ENCODE measurements at regions not wholly inside any gene's neighbourhood (a gene's known extent, or its start where the extent isn't known, plus 50 kb on each side); places are given as distances from the start of the nearest gene placed in this dataset.
"Not testable (repeated sequence)": the region's sequence is repeated elsewhere in the genome, so short reads cannot be mapped to it uniquely, and the experiment has no call there.

- Mint-ChIP-seq H3K36me3 (ENCODE audit: low read depth, unreplicated experiment) (no peaks in the 10 kb centered on the region), H3K4me1 (ENCODE audit: unreplicated experiment) (no peaks in the 10 kb centered on the region), H3K4me3 (ENCODE audit: unreplicated experiment) (no peak overlapping the region), H3K9me3 (ENCODE audit: unreplicated experiment) (no peaks in the 10 kb centered on the region), H3K27ac (ENCODE audit: unreplicated experiment) (no peak overlapping the region), H3K27me3 (ENCODE audit: unreplicated experiment) (no peaks in the 10 kb centered on the region)
- peak; percentile 48 for DNase-seq (ENCODE audit: low spot score)
- peak; percentile 100 for TF ChIP-seq CTCF (IDR thresholded peaks at IDR 0.05; ENCODE audit: unreplicated experiment)
Measured at GRCh38 chr18:961644-962355, 57.1 kb downstream of the ADCYAP1 start.

GRCh38 chr18:963276-963675 is 58.6 kb downstream of the ADCYAP1 start:
- Mint-ChIP-seq H3K9me3 (ENCODE audit: unreplicated experiment) (no peaks in the 10 kb centered on the region), H3K4me1 (ENCODE audit: unreplicated experiment) (no peaks in the 10 kb centered on the region), H3K27ac (ENCODE audit: unreplicated experiment) (no peak overlapping the region), H3K36me3 (ENCODE audit: low read depth, unreplicated experiment) (no peaks in the 10 kb centered on the region), H3K27me3 (ENCODE audit: unreplicated experiment) (no peaks in the 10 kb centered on the region), H3K4me3 (ENCODE audit: unreplicated experiment) (no peak overlapping the region)
- no peak for TF ChIP-seq CTCF (IDR thresholded peaks at IDR 0.05; ENCODE audit: unreplicated experiment)
- no peak for DNase-seq (ENCODE audit: low spot score)

GRCh38 chr18:965921-966758 is 61.5 kb downstream of the ADCYAP1 start:
- Mint-ChIP-seq H3K4me1 (ENCODE audit: unreplicated experiment) (no peaks in the 10 kb centered on the region), H3K4me3 (ENCODE audit: unreplicated experiment) (no peak overlapping the region), H3K27ac (ENCODE audit: unreplicated experiment) (no peak overlapping the region), H3K27me3 (ENCODE audit: unreplicated experiment) (no peaks in the 10 kb centered on the region), H3K36me3 (ENCODE audit: low read depth, unreplicated experiment) (no peaks in the 10 kb centered on the region), H3K9me3 (ENCODE audit: unreplicated experiment) (no peaks in the 10 kb centered on the region)
- TF ChIP-seq CTCF (IDR thresholded peaks at IDR 0.05; ENCODE audit: unreplicated experiment), result no peak
- DNase-seq (ENCODE audit: low spot score), result no peak

- Mint-ChIP-seq H3K9me3 (ENCODE audit: unreplicated experiment) (no peaks in the 10 kb centered on the region), H3K4me3 (ENCODE audit: unreplicated experiment) (no peak overlapping the region), H3K4me1 (ENCODE audit: unreplicated experiment) (no peaks in the 10 kb centered on the region), H3K36me3 (ENCODE audit: low read depth, unreplicated experiment) (no peaks in the 10 kb centered on the region), H3K27me3 (ENCODE audit: unreplicated experiment) (no peaks in the 10 kb centered on the region), H3K27ac (ENCODE audit: unreplicated experiment) (no peak overlapping the region)
- TF ChIP-seq CTCF (IDR thresholded peaks at IDR 0.05; ENCODE audit: unreplicated experiment), result no peak
- DNase-seq (ENCODE audit: low spot score), result no peak
Measured at GRCh38 chr18:966759-967576, 62.3 kb downstream of the ADCYAP1 start.

GRCh38 chr18:968910-969309 is 64.2 kb downstream of the ADCYAP1 start:
- not testable (repeated sequence) for H3K27me3 Mint-ChIP-seq (ENCODE audit: unreplicated experiment); DNase-seq (ENCODE audit: low spot score); H3K27ac Mint-ChIP-seq (ENCODE audit: unreplicated experiment); H3K9me3 Mint-ChIP-seq (ENCODE audit: unreplicated experiment); H3K4me3 Mint-ChIP-seq (ENCODE audit: unreplicated experiment); H3K4me1 Mint-ChIP-seq (ENCODE audit: unreplicated experiment); H3K36me3 Mint-ChIP-seq (ENCODE audit: low read depth, unreplicated experiment)

- H3K36me3 Mint-ChIP-seq (ENCODE audit: low read depth, unreplicated experiment); H3K4me1 Mint-ChIP-seq (ENCODE audit: unreplicated experiment); H3K4me3 Mint-ChIP-seq (ENCODE audit: unreplicated experiment); H3K9me3 Mint-ChIP-seq (ENCODE audit: unreplicated experiment); H3K27me3 Mint-ChIP-seq (ENCODE audit: unreplicated experiment); H3K27ac Mint-ChIP-seq (ENCODE audit: unreplicated experiment); DNase-seq (ENCODE audit: low spot score): not testable (repeated sequence)
Measured at GRCh38 chr18:969311-969710, 64.6 kb downstream of the ADCYAP1 start.

- H3K4me1 Mint-ChIP-seq (ENCODE audit: unreplicated experiment); H3K27me3 Mint-ChIP-seq (ENCODE audit: unreplicated experiment); H3K9me3 Mint-ChIP-seq (ENCODE audit: unreplicated experiment); H3K4me3 Mint-ChIP-seq (ENCODE audit: unreplicated experiment); H3K27ac Mint-ChIP-seq (ENCODE audit: unreplicated experiment); DNase-seq (ENCODE audit: low spot score): not testable (repeated sequence)
- peaks cover 13% of the 10 kb centered on the region for H3K36me3 Mint-ChIP-seq (ENCODE audit: low read depth, unreplicated experiment)
Measured at GRCh38 chr18:974606-975005, 69.9 kb downstream of the ADCYAP1 start.
